Fibroblast of the aortic adventitia (primary cell): ENCODE measurements at regions not wholly inside any gene's neighbourhood (a gene's known extent, or its start where the extent isn't known, plus 50 kb on each side); places are given as distances from the start of the nearest gene placed in this dataset.

ENCODE experiments used
- DNase-seq: peaks from one replicate; pipeline ENCODE4 v3.0.0-alpha.2; 2010; ENCODE audit warnings: low read depth
- H3K4me3 ChIP-seq: 2 replicates; pipeline ENCODE4 v1.5.1; 2011; ENCODE audit warnings: low read depth, mild to moderate bottlenecking, control low read depth, low read length, moderate library complexity
- CTCF ChIP-seq: IDR thresholded peaks from 2 replicates; pipeline ENCODE4 v1.5.1; 2011; ENCODE audit warnings: mild to moderate bottlenecking, low read length, control low read depth, inconsistent platforms; ENCODE audit not compliant: insufficient read depth

- TF ChIP-seq CTCF = no peak
- no peak overlapping the region for H3K4me3 ChIP-seq
- no peak for DNase-seq
These were observed 371.8 kb downstream of the MAFB start for GRCh38 chr20:40317156-40317790.

GRCh38 chr20:40314278-40314677 is 374.8 kb downstream of the MAFB start:
- TF ChIP-seq CTCF = no peak
- no peak overlapping the region for H3K4me3 ChIP-seq
- no peak for DNase-seq

GRCh38 chr20:40313730-40314129 is 375.3 kb downstream of the MAFB start:
- DNase-seq = no peak
- no peak overlapping the region for H3K4me3 ChIP-seq
- TF ChIP-seq CTCF = no peak

GRCh38 chr20:40309731-40310130 is 379.3 kb downstream of the MAFB start:
- H3K4me3 ChIP-seq = no peak overlapping the region
- TF ChIP-seq CTCF = no peak
- DNase-seq = no peak

- no peak overlapping the region for H3K4me3 ChIP-seq
- TF ChIP-seq CTCF = no peak
- no peak for DNase-seq
These were observed 381.0 kb downstream of the MAFB start for GRCh38 chr20:40307997-40308396.

- no peak for TF ChIP-seq CTCF
- no peak for DNase-seq
- no peak overlapping the region for H3K4me3 ChIP-seq
These were observed 381.8 kb downstream of the MAFB start for GRCh38 chr20:40307268-40307667.

GRCh38 chr20:40305303-40305702 is 383.7 kb downstream of the MAFB start:
- TF ChIP-seq CTCF = no peak
- H3K4me3 ChIP-seq = no peak overlapping the region
- no peak for DNase-seq
